Right lobe of liver (tissue), 6 donors: ENCODE measurements at regions not wholly inside any gene's neighbourhood (a gene's known extent, or its start where the extent isn't known, plus 50 kb on each side); places are given as distances from the start of the nearest gene placed in this dataset.
A peak's percentile ranks its signal among the peaks of the same experiment; 100 is the strongest.

Experiments used
- ATAC-seq, 4 donors: fragments of 200-7000 bp; cut with Tn5 transposase; one replicate each; pipeline ENCODE4 v1.9.1; 2020; ENCODE audit warnings: mild to moderate bottlenecking in 4 of 4, moderate library complexity in 4 of 4
- DNase-seq, 3 donors: peaks; one replicate each; pipeline ENCODE4 v3.0.0-alpha.2; 2020
- H3K27ac ChIP-seq, 3 donors: fragments of 200-600 bp; one replicate each; pipeline ENCODE4 v1.8.0; 2022
- H3K27me3 ChIP-seq, 2 donors: fragments of 200-600 bp; one replicate each; pipeline ENCODE4 v1.8.0; 2022
- H3K36me3 ChIP-seq, 4 donors: fragments of 200-600 bp; sonication (generic) in 1 of 4; one replicate each; pipeline versions ENCODE4 v1.5.1 to v1.8.0; 2017 to 2022; ENCODE audit warnings: control low read depth in 1 of 4
- H3K4me1 ChIP-seq, 4 donors: fragments of 200-600 bp; sonication (generic) in 1 of 4; one replicate each; pipeline versions ENCODE4 v1.5.1 to v1.8.0; 2017 to 2022; ENCODE audit warnings: control low read depth in 1 of 4
- H3K4me3 ChIP-seq, 3 donors: fragments of 200-600 bp; one replicate each; pipeline ENCODE4 v1.8.0; 2022
- H3K9me3 ChIP-seq, 4 donors: fragments of 200-600 bp; sonication (generic) in 1 of 4; one replicate each; pipeline versions ENCODE4 v1.5.1 to v1.8.0; 2017 to 2022; ENCODE audit warnings: control low read depth in 1 of 4
- CTCF ChIP-seq, 4 donors: fragments of 200-600 bp in 3 of 4; fragments of 450-650 bp in 1 of 4; IDR thresholded peaks; one replicate each; pipeline versions ENCODE4 v1.5.1 to v1.8.0; 2016 to 2022; ENCODE audit warnings: antibody characterized with exemption in 4 of 4, mild to moderate bottlenecking in 2 of 4
- POLR2A ChIP-seq: fragments of 450-650 bp; IDR thresholded peaks from one replicate; pipeline ENCODE4 v1.6.1; 2017; ENCODE audit warnings: antibody characterized with exemption, mild to moderate bottlenecking
- WGBS: methylation state at CpG from one replicate; pipeline ENCODE4 v1.1.6; 2018; ENCODE audit warnings: low coverage, low lambda C conversion rate; ENCODE audit not compliant: insufficient coverage; ENCODE audit errors: missing lambda C conversion rate; 5-methylcytosine and 5-hydroxymethylcytosine counted together
- intact Hi-C, 2 donors: fragments of 100-400 bp; cut with DNase I; formaldehyde crosslinking; loops; one replicate each; pipeline versions ENCODE4 v1.11.2 to v1.14.1; 2022
- donor health status: DM: no; HTN: yes; CAD: no.
- donor health status: DM: no; HTN: no; CAD: no.
- donor health status: DM: no; HTN: no; CAD: no.
- donor health status: DM: no; HTN: yes; CAD: no.
- donor health status: DM: no; HTN: yes; CAD: no.

GRCh38 chr6:4463236-4463635 is 313.0 kb upstream of the CDYL start:
- Histone ChIP-seq H3K9me3 (no peaks in the 10 kb centered on the region), H3K4me1 (no peaks in the 10 kb centered on the region), H3K36me3 (no peaks in the 10 kb centered on the region), H3K27ac (no peak overlapping the region), H3K27me3 (no peaks in the 10 kb centered on the region), H3K4me3 (no peak overlapping the region)
- ATAC-seq (no peak), DNase-seq (no peak)
- 50% methylated on average over 1 of the region's 1 CpG for WGBS
- TF ChIP-seq POLR2A (no peak), CTCF (IDR thresholded peaks at IDR 0.05) (no peak)
- intact Hi-C loops: no loop called here

- Histone ChIP-seq H3K9me3 (no peaks in the 10 kb centered on the region), H3K4me3 (no peak overlapping the region), H3K36me3 (no peaks in the 10 kb centered on the region), H3K27ac (no peak overlapping the region), H3K4me1 (no peaks in the 10 kb centered on the region), H3K27me3 (no peaks in the 10 kb centered on the region)
- intact Hi-C loops: no loop called here
- 45% methylated on average over 6 of the region's 21 CpGs for WGBS
- DNase-seq: no peak
- TF ChIP-seq CTCF (IDR thresholded peaks at IDR 0.05) (no peak), POLR2A (no peak)
- peak in 2 of 4 donors; percentile 17 to 54 for ATAC-seq
Observed at GRCh38 chr6:4460586-4461475, 315.4 kb upstream of the CDYL start.

- WGBS: 61% methylated on average over 6 of the region's 11 CpGs
- Histone ChIP-seq H3K27me3 (no peaks in the 10 kb centered on the region), H3K9me3 (no peaks in the 10 kb centered on the region), H3K4me3 (no peak overlapping the region), H3K4me1 (no peaks in the 10 kb centered on the region), H3K36me3 (no peaks in the 10 kb centered on the region), H3K27ac (no peak overlapping the region)
- no peak for ATAC-seq
- intact Hi-C loops: no loop called here
- DNase-seq: no peak
- no peak for TF ChIP-seq CTCF (IDR thresholded peaks at IDR 0.05)
- TF ChIP-seq POLR2A: no peak
Observed at GRCh38 chr6:4459996-4460395, 316.2 kb upstream of the CDYL start.

GRCh38 chr6:4459032-4459431 is 317.2 kb upstream of the CDYL start:
- H3K4me3 ChIP-seq: no peak overlapping the region
- H3K27me3 ChIP-seq: no peaks in the 10 kb centered on the region
- H3K4me1 ChIP-seq: no peaks in the 10 kb centered on the region
- intact Hi-C loops: no loop called here
- no peak overlapping the region for H3K27ac ChIP-seq
- WGBS: 42% methylated on average over 3 of the region's 3 CpGs
- no peak for TF ChIP-seq POLR2A
- TF ChIP-seq CTCF (IDR thresholded peaks at IDR 0.05): no peak
- H3K36me3 ChIP-seq: no peaks in the 10 kb centered on the region
- no peak for DNase-seq
- H3K9me3 ChIP-seq: no peaks in the 10 kb centered on the region
- ATAC-seq: peak in 2 of 4 donors; percentile 31 to 61
